ENCODE measurements at regions not wholly inside any gene's neighbourhood (a gene's known extent, or its start where the extent isn't known, plus 50 kb on each side); places are given as distances from the start of the nearest gene placed in this dataset.

GRCh38 chr3:152539191-152539764 is 270.5 kb downstream of the MBNL1 start:
- TF ChIP-seq TAF1 (IDR thresholded peaks at IDR 0.05; ENCODE audit: low read depth) = no peak
- TF ChIP-seq TCF12 (IDR thresholded peaks at IDR 0.05; ENCODE audit: low read depth) = no peak
- TF ChIP-seq TEAD4 (IDR thresholded peaks at IDR 0.05) = no peak
- TF ChIP-seq EP300 (IDR thresholded peaks at IDR 0.05; ENCODE audit: borderline replicate concordance) = no peak
- no peak for TF ChIP-seq MAX (IDR thresholded peaks at IDR 0.05)
- no peak for TF ChIP-seq RAD21 (IDR thresholded peaks at IDR 0.05; ENCODE audit: low read depth)
- TF ChIP-seq CREB1 (IDR thresholded peaks at IDR 0.05; ENCODE audit: low read depth) = no peak
- no peak for TF ChIP-seq EGR1 (IDR thresholded peaks at IDR 0.05)
